HFFc6 (cell line): ENCODE measurements at regions not wholly inside any gene's neighbourhood (a gene's known extent, or its start where the extent isn't known, plus 50 kb on each side); places are given as distances from the start of the nearest gene placed in this dataset.

Source experiments
- DNase-seq: peaks from one replicate; pipeline ENCODE4 v3.0.0-alpha.2; 2018
- H3K27ac Mint-ChIP-seq: 2 replicates; pipeline ENCODE4 v1.8.0; 2020; ENCODE audit warnings: mild to moderate bottlenecking, mixed read lengths
- H3K27me3 Mint-ChIP-seq: 2 replicates; pipeline ENCODE4 v1.8.0; 2021; ENCODE audit warnings: mild to moderate bottlenecking, moderate library complexity, mixed read lengths; ENCODE audit not compliant: insufficient read depth
- H3K36me3 Mint-ChIP-seq: 2 replicates; pipeline ENCODE4 v1.8.0; 2021; ENCODE audit warnings: low read depth, mixed read lengths
- H3K4me1 Mint-ChIP-seq: 2 replicates; pipeline ENCODE4 v1.8.0; 2020; ENCODE audit warnings: low read depth, mixed read lengths
- H3K4me3 Mint-ChIP-seq: 2 replicates; pipeline ENCODE4 v1.8.0; 2020; ENCODE audit warnings: mild to moderate bottlenecking, moderate library complexity, mixed read lengths
- H3K9me3 Mint-ChIP-seq: 2 replicates; pipeline ENCODE4 v1.8.0; 2020; ENCODE audit warnings: mild to moderate bottlenecking, mixed read lengths
- TF ChIP-seq, protein P1 (sequence below): fragments of 200-600 bp; sonication (generic); IDR thresholded peaks from 2 replicates; pipeline ENCODE4 v1.5.0; 2021; ENCODE audit warnings: antibody characterized with exemption, mild to moderate bottlenecking

DNA sequence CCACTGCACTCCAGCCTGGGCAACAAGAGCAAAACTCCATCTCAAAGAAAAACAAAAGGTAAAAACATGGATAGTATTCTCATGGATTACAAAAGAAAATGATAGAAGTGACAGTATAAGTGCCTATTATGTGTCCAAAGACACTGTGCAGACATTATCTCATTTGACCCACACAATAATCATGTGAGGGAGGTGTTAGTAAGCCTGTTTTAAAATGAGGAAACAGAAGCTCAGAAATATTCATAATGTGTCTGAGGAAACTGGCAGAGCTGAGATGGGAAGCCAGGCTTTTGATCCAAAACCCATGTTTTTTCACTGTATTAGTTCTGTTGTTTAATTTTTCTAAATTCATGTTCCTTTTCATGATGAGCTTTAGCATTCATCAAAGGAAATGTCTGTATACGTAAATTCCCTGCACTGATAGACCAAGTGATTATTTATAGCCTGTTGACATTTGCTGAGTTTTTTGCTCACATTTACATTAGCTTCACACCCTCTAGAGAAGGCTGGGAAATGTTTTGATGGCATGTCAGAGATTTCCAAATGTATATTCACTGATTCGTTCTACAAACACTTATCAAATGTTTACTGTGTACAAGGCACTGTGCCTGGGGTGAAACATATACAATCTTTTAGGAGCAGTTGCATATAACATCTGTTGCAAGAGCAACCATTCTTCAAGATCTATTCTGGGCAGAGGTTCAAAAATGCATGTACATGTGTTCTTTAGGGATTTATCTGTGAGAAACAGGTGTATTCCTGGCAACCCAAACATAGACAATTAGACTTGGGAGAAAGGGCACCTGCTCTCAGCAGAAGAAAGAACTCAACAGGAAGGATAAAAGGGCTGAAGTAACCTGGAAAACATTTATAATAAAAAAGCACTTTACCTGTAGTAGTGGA is 331.5 kb downstream of the SAMD5 start:
- peaks cover 19% of the 10 kb centered on the region for H3K9me3 Mint-ChIP-seq
- no peak for DNase-seq
- TF ChIP-seq, protein P1, sequence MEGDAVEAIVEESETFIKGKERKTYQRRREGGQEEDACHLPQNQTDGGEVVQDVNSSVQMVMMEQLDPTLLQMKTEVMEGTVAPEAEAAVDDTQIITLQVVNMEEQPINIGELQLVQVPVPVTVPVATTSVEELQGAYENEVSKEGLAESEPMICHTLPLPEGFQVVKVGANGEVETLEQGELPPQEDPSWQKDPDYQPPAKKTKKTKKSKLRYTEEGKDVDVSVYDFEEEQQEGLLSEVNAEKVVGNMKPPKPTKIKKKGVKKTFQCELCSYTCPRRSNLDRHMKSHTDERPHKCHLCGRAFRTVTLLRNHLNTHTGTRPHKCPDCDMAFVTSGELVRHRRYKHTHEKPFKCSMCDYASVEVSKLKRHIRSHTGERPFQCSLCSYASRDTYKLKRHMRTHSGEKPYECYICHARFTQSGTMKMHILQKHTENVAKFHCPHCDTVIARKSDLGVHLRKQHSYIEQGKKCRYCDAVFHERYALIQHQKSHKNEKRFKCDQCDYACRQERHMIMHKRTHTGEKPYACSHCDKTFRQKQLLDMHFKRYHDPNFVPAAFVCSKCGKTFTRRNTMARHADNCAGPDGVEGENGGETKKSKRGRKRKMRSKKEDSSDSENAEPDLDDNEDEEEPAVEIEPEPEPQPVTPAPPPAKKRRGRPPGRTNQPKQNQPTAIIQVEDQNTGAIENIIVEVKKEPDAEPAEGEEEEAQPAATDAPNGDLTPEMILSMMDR = no peak
- H3K27ac Mint-ChIP-seq = no peak overlapping the region
- no peaks in the 10 kb centered on the region for H3K27me3 Mint-ChIP-seq
- no peaks in the 10 kb centered on the region for H3K4me1 Mint-ChIP-seq
- 0 out of 2 replicates have a peak, but pooled peaks cover 4% of the 10 kb centered on the region for H3K36me3 Mint-ChIP-seq
- H3K4me3 Mint-ChIP-seq = no peak overlapping the region

DNA sequence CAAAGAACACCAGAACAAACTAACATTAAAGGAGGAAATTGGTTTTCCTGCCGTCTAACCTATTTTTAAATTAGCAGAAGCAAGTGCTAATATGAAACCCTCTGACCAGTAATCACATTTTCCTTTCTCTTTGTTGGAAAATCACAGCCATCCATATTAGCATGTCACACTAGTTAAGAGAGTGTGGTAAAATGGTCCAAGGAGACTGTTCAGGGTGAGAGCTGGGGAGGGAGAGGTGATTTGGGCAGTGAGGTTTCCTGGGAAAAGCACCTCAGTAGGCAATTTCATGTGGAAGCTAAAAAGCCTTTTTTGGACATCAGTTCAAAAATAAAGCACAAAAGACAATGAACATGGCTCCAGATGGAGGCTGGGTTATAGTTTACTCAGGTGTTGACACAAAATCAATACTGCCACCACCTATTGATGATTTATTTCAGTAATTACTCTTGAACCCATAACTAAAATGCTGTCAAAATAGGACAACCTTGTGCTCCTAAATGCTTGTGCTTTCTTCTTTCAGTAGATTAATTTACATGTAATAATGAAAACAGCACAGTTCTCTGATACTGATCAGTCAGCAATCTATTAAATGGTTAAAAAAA is 333.2 kb downstream of the SAMD5 start:
- TF ChIP-seq, protein P1 = no peak
- Mint-ChIP-seq H3K27ac (no peak overlapping the region), H3K36me3 (no peaks in the 10 kb centered on the region), H3K27me3 (no peaks in the 10 kb centered on the region), H3K4me1 (no peaks in the 10 kb centered on the region), H3K9me3 (peaks cover 9% of the 10 kb centered on the region), H3K4me3 (no peak overlapping the region)
- no peak for DNase-seq

DNA sequence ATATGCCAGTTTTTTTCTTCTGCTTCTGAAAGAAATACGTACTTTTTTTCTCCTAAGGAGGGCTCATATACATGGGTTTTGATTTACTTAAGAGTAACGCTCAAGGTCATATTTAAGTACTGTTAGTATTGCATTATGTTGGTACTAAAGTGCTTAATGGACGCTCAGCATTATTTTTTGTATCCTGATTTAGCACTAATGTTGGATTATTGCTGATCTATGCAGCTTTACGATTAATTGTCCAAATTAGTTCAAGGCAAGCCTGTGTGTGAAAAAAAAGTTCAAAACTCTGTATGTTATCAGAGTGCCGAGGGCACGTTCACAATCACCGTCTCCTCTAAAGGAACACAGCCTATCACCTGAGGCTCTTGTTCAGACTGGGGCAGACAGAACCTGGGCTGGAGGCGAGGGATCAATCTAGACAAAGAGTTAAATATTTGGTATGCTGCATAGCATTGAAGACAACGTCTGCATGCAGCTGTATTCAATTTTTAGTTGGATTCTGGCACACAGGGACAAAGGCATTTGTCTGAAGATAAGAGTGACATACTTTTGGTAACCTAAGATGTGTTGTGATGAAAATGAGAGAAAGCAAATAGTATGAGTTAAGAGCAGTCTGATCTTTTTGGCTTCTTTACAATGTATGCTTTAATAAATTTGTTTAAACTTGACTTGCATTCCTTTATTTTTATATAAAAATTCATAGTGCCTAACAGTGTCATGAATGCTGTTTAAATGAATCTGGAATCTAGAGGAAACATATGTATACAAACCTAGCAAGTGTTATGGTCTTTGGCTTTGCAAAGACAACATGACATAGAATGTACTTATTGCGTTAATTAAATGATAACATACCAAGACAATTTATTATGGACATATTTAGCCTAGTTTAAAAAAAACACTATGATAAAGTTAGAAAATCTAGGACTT is 341.2 kb downstream of the SAMD5 start:
- DNase-seq = no peak
- H3K27ac Mint-ChIP-seq = no peak overlapping the region

DNA sequence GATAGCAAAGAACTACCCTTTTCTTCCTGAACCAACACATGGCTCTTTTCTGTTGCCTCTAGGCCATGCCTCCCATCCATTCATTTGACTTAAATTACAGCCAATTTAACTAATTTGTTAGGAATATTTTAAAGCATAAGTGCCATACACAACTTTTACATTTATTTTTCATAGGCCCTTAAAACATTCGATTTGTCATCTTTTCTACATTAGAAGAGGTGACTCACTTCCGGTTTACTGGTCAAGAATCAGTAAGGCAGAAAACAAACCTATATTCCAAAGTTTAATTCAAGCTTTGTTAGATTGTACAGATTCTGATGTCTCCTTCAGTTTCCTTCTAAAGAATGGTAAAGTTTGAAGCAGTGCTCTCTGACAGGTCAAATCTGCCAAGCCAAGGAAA is 344.3 kb downstream of the SAMD5 start:
- no peaks in the 10 kb centered on the region for H3K36me3 Mint-ChIP-seq
- TF ChIP-seq, protein P1 = no peak
- H3K4me1 Mint-ChIP-seq = no peaks in the 10 kb centered on the region
- H3K9me3 Mint-ChIP-seq = peaks cover 29% of the 10 kb centered on the region; the same call in 1 of the 2 replicates
- H3K4me3 Mint-ChIP-seq = no peak overlapping the region
- peaks cover 1% of the 10 kb centered on the region; the same call in 1 of the 2 replicates for H3K27me3 Mint-ChIP-seq
- H3K27ac Mint-ChIP-seq = no peak overlapping the region
- DNase-seq = no peak

More for the DNA sequence above, 341.2 kb downstream of the SAMD5 start:
- H3K27me3 Mint-ChIP-seq = peaks cover 1% of the 10 kb centered on the region; the same call in 1 of the 2 replicates
- H3K36me3 Mint-ChIP-seq = no peaks in the 10 kb centered on the region
- H3K4me3 Mint-ChIP-seq = no peak overlapping the region
- H3K9me3 Mint-ChIP-seq = peaks cover 29% of the 10 kb centered on the region; the same call in 1 of the 2 replicates
- TF ChIP-seq, protein P1 = no peak
- H3K4me1 Mint-ChIP-seq = no peaks in the 10 kb centered on the region

DNA sequence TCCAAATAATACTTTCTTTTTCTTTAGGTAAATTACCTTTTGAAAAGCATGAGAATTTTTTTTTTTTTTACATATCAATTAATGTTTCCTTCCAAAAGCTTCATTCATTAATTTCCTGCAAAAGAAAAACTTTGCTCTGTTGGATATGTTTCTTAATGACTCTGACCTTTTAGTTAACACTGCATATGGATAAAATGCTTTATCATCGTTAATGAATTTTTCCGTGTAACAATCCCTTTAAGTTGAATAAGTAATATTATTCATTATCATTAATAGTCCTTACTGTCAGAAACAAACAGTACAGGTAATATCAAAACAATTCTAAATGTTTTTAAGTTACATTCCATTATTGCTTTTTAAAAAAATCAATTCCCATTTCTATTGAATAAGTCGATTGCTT is 345.1 kb downstream of the SAMD5 start:
- peaks cover 21% of the 10 kb centered on the region; the same call in 1 of the 2 replicates for H3K9me3 Mint-ChIP-seq
- TF ChIP-seq, protein P1 = no peak
- no peak for DNase-seq
- peaks cover 1% of the 10 kb centered on the region; the same call in 1 of the 2 replicates for H3K27me3 Mint-ChIP-seq
- H3K27ac Mint-ChIP-seq = no peak overlapping the region
- H3K36me3 Mint-ChIP-seq = no peaks in the 10 kb centered on the region
- H3K4me3 Mint-ChIP-seq = no peak overlapping the region
- no peaks in the 10 kb centered on the region for H3K4me1 Mint-ChIP-seq
